Muscle of leg (tissue), 3 donors: ENCODE measurements at regions not wholly inside any gene's neighbourhood (a gene's known extent, or its start where the extent isn't known, plus 50 kb on each side); places are given as distances from the start of the nearest gene placed in this dataset.

Experiments
- DNase-seq: peaks from one replicate; pipeline ENCODE4 v3.0.0; 2013
- H3K27ac ChIP-seq: one replicate; pipeline ENCODE4 v1.5.1; 2013; ENCODE audit warnings: mild to moderate bottlenecking, low read length, control low read depth
- H3K27me3 ChIP-seq: one replicate; pipeline ENCODE4 v1.6.1; 2013; ENCODE audit warnings: low read length; ENCODE audit not compliant: control insufficient read depth, insufficient read depth
- H3K36me3 ChIP-seq: one replicate; pipeline ENCODE4 v1.6.1; 2013; ENCODE audit warnings: low read length; ENCODE audit not compliant: control insufficient read depth, insufficient read depth
- H3K4me1 ChIP-seq: one replicate; pipeline ENCODE4 v1.6.1; 2013; ENCODE audit warnings: low read length; ENCODE audit not compliant: control insufficient read depth, insufficient read depth
- H3K4me3 ChIP-seq: one replicate; pipeline ENCODE4 v1.5.1; 2013; ENCODE audit warnings: low read length, control low read depth
- H3K9me3 ChIP-seq: replicated peaks from 2 replicates; pipeline ENCODE4 v1.6.1; 2013; ENCODE audit warnings: low read depth, low read length; ENCODE audit not compliant: control insufficient read depth
- WGBS: methylation state at CpG from one replicate; pipeline ENCODE4 v1.1.5; 2013; ENCODE audit warnings: missing lambda C conversion rate; ENCODE audit not compliant: insufficient coverage; 5-methylcytosine and 5-hydroxymethylcytosine counted together

DNA sequence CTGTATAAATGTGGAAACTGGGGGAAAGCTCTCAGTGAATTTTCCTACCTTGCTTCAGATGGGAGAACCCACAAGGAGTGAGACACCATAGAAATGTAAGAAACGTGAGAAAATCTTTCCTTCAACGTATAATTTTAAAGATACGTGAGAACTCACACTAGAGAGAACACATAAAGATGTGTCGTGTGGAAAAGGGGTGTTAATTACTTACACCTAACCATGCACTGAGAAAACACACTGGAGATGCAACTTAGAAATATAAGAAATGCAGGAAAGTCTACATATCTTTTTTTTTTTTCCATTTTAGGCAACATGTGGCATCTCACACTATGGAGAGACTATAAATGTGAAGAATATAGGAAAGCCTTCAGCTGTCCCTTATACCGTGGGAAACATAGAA is 352.9 kb upstream of the NETO1 start:
- no CpG with 5 or more reads among the region's 5 CpGs for WGBS
- DNase-seq = no peak
- H3K36me3 ChIP-seq = no peaks in the 10 kb centered on the region
- no peaks in the 10 kb centered on the region for H3K4me1 ChIP-seq
- peaks cover 3% of the 10 kb centered on the region for H3K9me3 ChIP-seq
- no peak overlapping the region for H3K4me3 ChIP-seq
- no peaks in the 10 kb centered on the region for H3K27me3 ChIP-seq
- H3K27ac ChIP-seq = no peak overlapping the region

- Histone ChIP-seq H3K27me3 (no peaks in the 10 kb centered on the region), H3K4me1 (no peaks in the 10 kb centered on the region), H3K4me3 (no peak overlapping the region), H3K27ac (no peak overlapping the region), H3K9me3 (peaks cover 3% of the 10 kb centered on the region), H3K36me3 (no peaks in the 10 kb centered on the region)
- no peak for DNase-seq
- whole genome bisulfite sequencing = 100% methylated on average over 1 of the region's 2 CpGs
Measured at GRCh38 chr18:73218293-73218692, 350.5 kb upstream of the NETO1 start.

DNA sequence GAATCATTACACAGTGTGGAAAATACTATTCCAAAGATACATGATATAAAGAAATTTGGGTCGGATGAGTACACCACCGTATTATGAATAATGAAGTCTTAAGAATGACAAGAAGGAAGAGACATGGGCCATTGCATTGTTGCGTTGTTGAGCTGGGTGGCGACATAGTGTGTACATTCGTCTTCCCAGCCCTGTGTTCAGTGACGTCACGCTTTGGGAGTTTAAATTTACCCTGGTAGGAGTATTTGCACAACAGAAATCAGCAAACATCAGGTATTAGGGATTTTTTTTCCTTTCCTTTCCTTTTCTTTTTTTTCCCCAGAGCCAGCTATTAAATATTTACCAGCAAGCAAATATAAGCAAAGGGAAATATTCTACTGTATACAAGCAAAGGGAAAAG is 347.2 kb upstream of the NETO1 start:
- WGBS = 58% methylated on average over 3 of the region's 7 CpGs
- H3K9me3 ChIP-seq = peaks cover 3% of the 10 kb centered on the region
- H3K27me3 ChIP-seq = no peaks in the 10 kb centered on the region
- no peaks in the 10 kb centered on the region for H3K4me1 ChIP-seq
- no peak overlapping the region for H3K27ac ChIP-seq
- DNase-seq = no peak
- H3K4me3 ChIP-seq = no peak overlapping the region
- no peaks in the 10 kb centered on the region for H3K36me3 ChIP-seq

GRCh38 chr18:73212442-73212841 is 344.7 kb upstream of the NETO1 start:
- H3K9me3 ChIP-seq = no peaks in the 10 kb centered on the region
- DNase-seq = no peak
- no peak overlapping the region for H3K4me3 ChIP-seq
- H3K27me3 ChIP-seq = no peaks in the 10 kb centered on the region
- no peaks in the 10 kb centered on the region for H3K36me3 ChIP-seq
- H3K27ac ChIP-seq = no peak overlapping the region
- no CpG with 5 or more reads among the region's 4 CpGs for WGBS
- no peaks in the 10 kb centered on the region for H3K4me1 ChIP-seq

DNA sequence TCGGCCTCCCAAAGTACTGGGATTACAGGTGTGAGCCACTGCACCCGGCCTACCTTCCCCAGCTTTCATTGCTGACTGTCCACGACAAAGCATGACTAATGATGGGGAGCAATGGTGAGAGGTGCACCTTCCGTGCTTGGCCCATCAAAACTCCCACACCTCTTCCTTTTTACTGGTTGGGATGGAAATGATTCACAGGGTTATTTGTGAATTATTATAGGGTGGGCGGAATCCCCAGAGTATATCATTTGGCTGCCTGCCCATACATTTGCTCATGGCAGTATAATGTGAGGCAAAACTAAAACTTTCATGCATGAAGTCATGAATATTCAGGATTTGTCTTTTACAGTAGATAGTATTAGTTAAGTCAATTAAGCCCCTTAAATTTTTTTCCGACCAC is 334.2 kb upstream of the NETO1 start:
- Histone ChIP-seq H3K9me3 (no peaks in the 10 kb centered on the region), H3K27ac (no peak overlapping the region), H3K4me1 (no peaks in the 10 kb centered on the region), H3K4me3 (no peak overlapping the region), H3K27me3 (no peaks in the 10 kb centered on the region), H3K36me3 (no peaks in the 10 kb centered on the region)
- no peak for DNase-seq
- WGBS = 100% methylated on average over 1 of the region's 6 CpGs

GRCh38 chr18:73199151-73199550 is 331.4 kb upstream of the NETO1 start:
- WGBS = no CpG with 5 or more reads among the region's 1 CpG
- Histone ChIP-seq H3K4me1 (no peaks in the 10 kb centered on the region), H3K9me3 (no peaks in the 10 kb centered on the region), H3K36me3 (no peaks in the 10 kb centered on the region), H3K27ac (no peak overlapping the region), H3K27me3 (no peaks in the 10 kb centered on the region), H3K4me3 (no peak overlapping the region)
- no peak for DNase-seq

DNA sequence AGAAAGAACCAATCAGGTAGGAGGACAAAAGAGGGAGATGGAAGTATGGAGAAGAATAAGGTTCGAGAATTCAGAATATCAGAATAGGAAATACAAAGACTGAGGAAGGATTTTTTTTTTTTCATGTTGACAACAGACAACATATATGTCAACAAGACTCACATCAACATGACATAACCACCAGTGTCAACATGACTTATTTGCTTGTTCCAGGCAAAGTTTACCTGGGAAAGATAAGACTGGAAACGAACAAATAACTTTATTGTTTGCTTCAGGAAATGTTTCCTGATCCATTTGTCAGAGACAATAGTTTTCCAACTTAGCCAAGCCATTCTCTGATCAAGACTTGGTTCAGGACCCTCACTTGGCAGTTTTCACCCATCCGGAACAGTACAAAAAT is 321.9 kb upstream of the NETO1 start:
- Histone ChIP-seq H3K36me3 (no peaks in the 10 kb centered on the region), H3K4me3 (no peak overlapping the region), H3K27me3 (no peaks in the 10 kb centered on the region), H3K27ac (no peak overlapping the region), H3K4me1 (no peaks in the 10 kb centered on the region), H3K9me3 (no peaks in the 10 kb centered on the region)
- 90% methylated on average over 1 of the region's 3 CpGs for WGBS
- DNase-seq = no peak

DNA sequence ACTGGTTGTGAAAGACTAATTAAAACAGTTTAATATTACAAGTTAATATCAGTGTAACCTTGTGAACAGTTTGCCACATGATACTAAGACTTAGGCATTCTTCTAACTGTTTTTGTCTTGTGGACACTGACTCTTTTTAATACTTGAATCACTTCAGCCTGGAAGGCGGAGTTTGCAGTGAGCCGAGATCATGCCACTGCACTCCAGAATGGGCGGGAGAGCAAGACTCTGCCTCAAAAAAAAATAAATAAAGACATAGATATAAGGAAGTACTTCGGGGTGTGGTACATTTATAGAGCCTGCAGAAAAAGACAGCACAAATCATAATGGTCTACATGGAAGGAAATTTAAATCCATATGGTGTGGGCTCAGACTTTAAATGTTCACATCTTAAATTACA is 300.4 kb upstream of the NETO1 start:
- DNase-seq = no peak
- no peak overlapping the region for H3K27ac ChIP-seq
- H3K27me3 ChIP-seq = no peaks in the 10 kb centered on the region
- H3K4me1 ChIP-seq = no peaks in the 10 kb centered on the region
- no CpG with 5 or more reads among the region's 4 CpGs for WGBS
- H3K9me3 ChIP-seq = peaks cover 3% of the 10 kb centered on the region
- H3K36me3 ChIP-seq = no peaks in the 10 kb centered on the region
- H3K4me3 ChIP-seq = no peak overlapping the region

DNA sequence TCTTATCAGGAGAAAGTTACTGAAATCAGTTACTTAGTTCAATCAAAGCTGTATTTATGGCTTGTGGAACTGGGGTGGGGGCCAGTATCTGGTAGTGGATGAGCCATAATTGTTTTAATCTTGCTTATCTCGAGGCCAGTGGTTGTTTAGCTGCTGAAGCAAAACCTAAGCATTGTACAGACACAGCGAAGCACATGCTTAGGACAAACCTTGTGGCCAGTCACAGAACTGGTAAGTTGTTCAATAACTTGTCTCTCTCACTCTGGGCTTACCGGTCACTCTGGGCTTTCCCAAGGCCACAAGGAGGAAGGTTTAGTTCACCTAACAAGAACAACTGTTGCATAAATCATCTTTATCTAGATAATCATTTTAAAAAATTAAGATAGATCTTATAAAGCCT is 296.6 kb upstream of the NETO1 start:
- Histone ChIP-seq H3K4me1 (no peaks in the 10 kb centered on the region), H3K4me3 (no peak overlapping the region), H3K27ac (no peak overlapping the region), H3K27me3 (no peaks in the 10 kb centered on the region), H3K36me3 (no peaks in the 10 kb centered on the region), H3K9me3 (peaks cover 3% of the 10 kb centered on the region)
- 69% methylated on average over 2 of the region's 3 CpGs for WGBS
- no peak for DNase-seq

GRCh38 chr18:73163236-73163635 is 295.4 kb upstream of the NETO1 start:
- no peak for DNase-seq
- Histone ChIP-seq H3K36me3 (no peaks in the 10 kb centered on the region), H3K9me3 (peaks cover 3% of the 10 kb centered on the region), H3K27ac (no peak overlapping the region), H3K4me1 (no peaks in the 10 kb centered on the region), H3K27me3 (no peaks in the 10 kb centered on the region), H3K4me3 (no peak overlapping the region)
- WGBS = no CpG with 5 or more reads among the region's 1 CpG

- Histone ChIP-seq H3K27me3 (no peaks in the 10 kb centered on the region), H3K4me1 (no peaks in the 10 kb centered on the region), H3K36me3 (no peaks in the 10 kb centered on the region), H3K27ac (no peak overlapping the region), H3K9me3 (no peaks in the 10 kb centered on the region), H3K4me3 (no peak overlapping the region)
- no peak for DNase-seq
Measured at GRCh38 chr18:73156117-73156516, 288.3 kb upstream of the NETO1 start.
